Activated naive CD8-positive, alpha-beta T cell treated with anti-CD3 and anti-CD28 coated beads, Interleukin-2, amount 50 U/mL, for 24 hours (primary cell): ENCODE measurements at regions not wholly inside any gene's neighbourhood (a gene's known extent, or its start where the extent isn't known, plus 50 kb on each side); places are given as distances from the start of the nearest gene placed in this dataset.
A peak's percentile ranks its signal among the peaks of the same experiment; 100 is the strongest.
"Not testable (repeated sequence)": the region's sequence is repeated elsewhere in the genome, so short reads cannot be mapped to it uniquely, and the experiment has no call there.

Experiments
- ATAC-seq: fragments of 150-1000 bp; cut with Tn5 transposase; one replicate; pipeline ENCODE4 v1.10.0; 2021
- DNase-seq: peaks from one replicate; pipeline ENCODE4 v3.0.0; 2021
- H3K27ac Mint-ChIP-seq: one replicate; pipeline ENCODE4 v1.8.0; 2021; ENCODE audit warnings: mild to moderate bottlenecking, mixed read lengths
- H3K27me3 Mint-ChIP-seq: one replicate; pipeline ENCODE4 v1.8.0; 2021; ENCODE audit warnings: mixed read lengths
- H3K36me3 Mint-ChIP-seq: one replicate; pipeline ENCODE4 v1.8.0; 2021; ENCODE audit warnings: low read depth, mixed read lengths
- H3K4me1 Mint-ChIP-seq: one replicate; pipeline ENCODE4 v1.8.0; 2021; ENCODE audit warnings: mixed read lengths
- H3K4me3 Mint-ChIP-seq: one replicate; pipeline ENCODE4 v1.8.0; 2021; ENCODE audit warnings: mild to moderate bottlenecking, moderate library complexity, mixed read lengths
- H3K9me3 Mint-ChIP-seq: one replicate; pipeline ENCODE4 v1.8.0; 2021; ENCODE audit warnings: mixed read lengths

GRCh38 chr4:38463268-38463958, 200.6 kb upstream of the KLF3 start:
- ATAC-seq (no peak), DNase-seq (no peak)
- no peaks in the 10 kb centered on the region for H3K27me3 Mint-ChIP-seq
- peaks cover 9% of the 10 kb centered on the region for H3K4me1 Mint-ChIP-seq
- no peak overlapping the region for H3K27ac Mint-ChIP-seq
- H3K36me3 Mint-ChIP-seq = peaks cover 5% of the 10 kb centered on the region
- H3K9me3 Mint-ChIP-seq = peaks cover 12% of the 10 kb centered on the region
- H3K4me3 Mint-ChIP-seq = no peak overlapping the region

DNA sequence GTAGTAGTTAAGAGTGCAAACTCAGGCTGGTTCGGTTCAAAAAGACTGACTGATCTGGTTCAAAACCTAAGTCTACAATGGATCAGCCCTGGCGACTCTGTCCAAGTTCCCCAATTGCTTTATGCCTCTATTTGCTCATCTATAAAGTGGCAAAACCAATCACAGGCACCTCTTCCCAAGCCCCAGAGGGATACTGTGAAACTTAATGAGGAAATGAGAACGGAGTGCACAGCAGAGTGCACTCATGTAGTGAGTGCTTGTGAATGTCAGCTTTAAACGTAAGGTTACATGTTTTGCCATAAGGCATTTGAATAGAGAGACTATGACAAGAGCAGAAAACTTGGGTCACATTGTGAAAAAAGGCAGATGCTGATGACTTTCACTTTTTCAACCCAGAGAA, 199.7 kb upstream of the KLF3 start:
- H3K4me3 Mint-ChIP-seq = no peak overlapping the region

GRCh38 chr4:38466401-38466800, 197.6 kb upstream of the KLF3 start:
- Mint-ChIP-seq H3K27me3 (no peaks in the 10 kb centered on the region), H3K36me3 (peaks cover 5% of the 10 kb centered on the region), H3K27ac (no peak overlapping the region)

More for the DNA sequence above, 199.7 kb upstream of the KLF3 start:
- no peak for ATAC-seq
- H3K27me3 Mint-ChIP-seq = no peaks in the 10 kb centered on the region
- H3K9me3 Mint-ChIP-seq = peaks cover 15% of the 10 kb centered on the region
- H3K4me1 Mint-ChIP-seq = peaks cover 9% of the 10 kb centered on the region
- DNase-seq = no peak
- H3K36me3 Mint-ChIP-seq = peaks cover 5% of the 10 kb centered on the region
- no peak overlapping the region for H3K27ac Mint-ChIP-seq

DNA sequence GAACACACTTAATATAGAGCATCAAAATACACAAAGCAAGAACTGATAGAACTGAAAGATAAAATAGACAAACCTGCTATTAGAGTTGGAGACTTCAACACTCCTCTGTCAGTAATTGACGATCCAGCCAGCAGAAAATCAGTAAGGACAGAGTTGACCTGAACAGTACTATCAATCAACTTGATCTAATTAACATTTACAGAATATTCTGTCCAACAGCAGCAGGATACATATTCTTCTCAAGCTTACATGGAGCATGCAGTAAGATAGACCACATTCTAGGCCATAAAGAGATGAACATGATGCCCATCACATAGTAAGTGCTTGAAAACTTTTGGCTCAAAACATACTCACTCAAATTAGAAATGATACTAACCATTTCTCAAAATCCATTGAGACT, 196.7 kb upstream of the KLF3 start:
- H3K36me3 Mint-ChIP-seq = peaks cover 5% of the 10 kb centered on the region
- ATAC-seq (no peak), DNase-seq (no peak)
- no peaks in the 10 kb centered on the region for H3K27me3 Mint-ChIP-seq
- peaks cover 9% of the 10 kb centered on the region for H3K4me1 Mint-ChIP-seq
- no peak overlapping the region for H3K4me3 Mint-ChIP-seq
- H3K27ac Mint-ChIP-seq = no peak overlapping the region
- peaks cover 23% of the 10 kb centered on the region for H3K9me3 Mint-ChIP-seq

More at GRCh38 chr4:38466401-38466800, 197.6 kb upstream of the KLF3 start:
- Mint-ChIP-seq H3K4me3 (no peak overlapping the region), H3K9me3 (peaks cover 23% of the 10 kb centered on the region), H3K4me1 (peaks cover 9% of the 10 kb centered on the region)
- ATAC-seq (no peak), DNase-seq (no peak)

- Mint-ChIP-seq H3K36me3 (peaks cover 5% of the 10 kb centered on the region), H3K4me3 (no peak overlapping the region), H3K27me3 (no peaks in the 10 kb centered on the region), H3K4me1 (peaks cover 9% of the 10 kb centered on the region), H3K9me3 (peaks cover 23% of the 10 kb centered on the region), H3K27ac (no peak overlapping the region)
- DNase-seq = no peak
- ATAC-seq = no peak
These were observed 195.6 kb upstream of the KLF3 start for GRCh38 chr4:38468339-38468866.

- Mint-ChIP-seq H3K4me3 (no peak overlapping the region), H3K27ac (no peak overlapping the region), H3K36me3 (peaks cover 5% of the 10 kb centered on the region), H3K9me3 (peaks cover 23% of the 10 kb centered on the region), H3K4me1 (peaks cover 6% of the 10 kb centered on the region), H3K27me3 (no peaks in the 10 kb centered on the region)
- ATAC-seq = no peak
- no peak for DNase-seq
These were observed 194.6 kb upstream of the KLF3 start for GRCh38 chr4:38469410-38469809.

DNA sequence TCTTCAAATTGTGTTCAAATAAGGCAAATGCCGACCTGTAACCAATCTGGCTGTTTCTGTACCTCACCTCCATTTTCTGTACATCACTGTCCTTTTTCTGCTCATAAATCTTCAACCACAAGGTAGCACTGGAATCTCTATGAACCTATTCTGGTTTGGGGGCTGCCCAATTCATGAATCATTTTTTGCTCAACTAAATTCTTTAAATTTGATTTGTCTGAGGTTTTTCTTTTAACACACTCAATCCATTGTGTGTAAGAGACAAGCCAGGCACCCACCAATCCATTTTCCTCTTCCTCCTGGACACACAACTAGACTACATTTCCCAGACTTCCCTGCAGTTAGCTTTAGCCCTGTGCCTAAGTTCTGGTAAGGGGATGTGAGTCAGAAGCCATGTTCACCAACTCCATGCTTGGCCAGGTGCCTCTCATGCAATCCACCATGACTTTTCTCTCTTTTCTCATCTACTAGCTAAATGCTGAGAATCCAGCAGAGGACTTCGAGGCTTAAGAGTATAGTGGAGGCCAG, 193.2 kb upstream of the KLF3 start:
- DNase-seq = no peak
- ATAC-seq = no peak
- H3K36me3 Mint-ChIP-seq = peaks cover 5% of the 10 kb centered on the region
- H3K27ac Mint-ChIP-seq = no peak overlapping the region
- no peaks in the 10 kb centered on the region for H3K27me3 Mint-ChIP-seq
- no peak overlapping the region for H3K4me3 Mint-ChIP-seq
- no peaks in the 10 kb centered on the region for H3K4me1 Mint-ChIP-seq
- peaks cover 29% of the 10 kb centered on the region for H3K9me3 Mint-ChIP-seq

DNA sequence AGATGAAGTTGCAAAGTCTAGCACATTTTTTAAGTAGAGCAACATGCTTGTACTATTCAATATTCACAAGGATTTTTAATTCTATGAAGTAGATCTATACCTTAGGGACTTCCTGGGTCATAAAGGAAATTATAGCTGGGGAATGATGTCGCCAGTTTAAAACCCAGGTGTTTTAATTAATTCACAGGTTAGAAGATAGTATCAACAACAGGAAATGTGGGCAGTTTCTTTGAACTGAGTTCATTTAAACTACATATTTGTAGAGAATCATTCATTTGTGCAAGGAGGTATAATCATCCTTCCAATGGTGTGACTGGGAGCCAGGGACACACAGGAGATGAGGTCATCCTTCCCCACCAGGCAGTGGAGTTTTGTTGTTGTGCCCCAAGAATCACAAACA, 181.3 kb upstream of the KLF3 start:
- peaks cover 11% of the 10 kb centered on the region for H3K4me1 Mint-ChIP-seq
- no peaks in the 10 kb centered on the region for H3K27me3 Mint-ChIP-seq
- DNase-seq (no peak), ATAC-seq (no peak)
- no peak overlapping the region for H3K27ac Mint-ChIP-seq
- no peaks in the 10 kb centered on the region for H3K36me3 Mint-ChIP-seq
- no peak overlapping the region for H3K4me3 Mint-ChIP-seq
- no peaks in the 10 kb centered on the region for H3K9me3 Mint-ChIP-seq

- not testable (repeated sequence) for H3K9me3 Mint-ChIP-seq, H3K36me3 Mint-ChIP-seq, H3K27ac Mint-ChIP-seq, H3K4me3 Mint-ChIP-seq, ATAC-seq, H3K27me3 Mint-ChIP-seq, DNase-seq
- peaks cover 11% of the 10 kb centered on the region for H3K4me1 Mint-ChIP-seq
These were observed 180.4 kb upstream of the KLF3 start for GRCh38 chr4:38483628-38484027.

- no peaks in the 10 kb centered on the region for H3K27me3 Mint-ChIP-seq
- peak overlapping the region; percentile 54 for H3K4me3 Mint-ChIP-seq
- peaks cover 35% of the 10 kb centered on the region for H3K4me1 Mint-ChIP-seq
- no peak for ATAC-seq
- H3K9me3 Mint-ChIP-seq = no peaks in the 10 kb centered on the region
- H3K27ac Mint-ChIP-seq = peak overlapping the region; percentile 89
- no peak for DNase-seq
- no peaks in the 10 kb centered on the region for H3K36me3 Mint-ChIP-seq
These were observed 174.8 kb upstream of the KLF3 start for GRCh38 chr4:38489011-38489861.

DNA sequence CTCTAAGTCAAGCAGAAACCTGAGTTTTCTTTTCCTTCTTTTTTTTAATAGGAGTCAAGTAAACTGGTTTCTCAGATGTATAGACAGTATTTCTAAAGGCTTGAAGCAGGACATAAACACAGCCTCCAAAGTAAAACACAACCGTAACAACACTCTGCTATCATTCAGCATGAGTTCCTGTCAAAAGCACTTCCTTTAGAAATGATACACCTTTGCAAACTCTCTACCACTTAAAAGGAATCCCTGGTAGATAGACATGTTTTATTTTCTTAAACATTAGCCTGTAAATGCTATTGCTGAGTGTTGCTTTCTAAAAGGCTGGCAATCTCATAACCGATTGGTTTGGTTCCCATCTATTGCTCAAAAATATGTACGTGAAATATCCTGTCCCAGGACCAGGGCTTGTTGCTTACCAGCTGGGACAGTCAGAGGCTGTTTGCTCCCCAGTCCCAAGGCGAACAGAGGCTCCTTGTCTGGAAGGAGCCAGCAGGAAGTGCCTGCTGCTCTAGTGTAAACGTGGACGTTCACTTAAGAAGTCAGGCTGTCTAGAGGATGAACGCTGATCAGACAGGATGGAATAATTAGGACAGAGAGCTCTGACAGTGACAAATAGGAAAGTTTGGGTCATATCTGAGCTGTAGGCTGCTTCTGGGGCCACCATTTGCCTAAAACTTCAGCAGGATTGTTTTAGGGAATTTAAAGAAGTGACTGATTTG, 173.9 kb upstream of the KLF3 start:
- Mint-ChIP-seq H3K36me3 (no peaks in the 10 kb centered on the region), H3K27me3 (no peaks in the 10 kb centered on the region), H3K4me1 (peaks cover 35% of the 10 kb centered on the region), H3K9me3 (no peaks in the 10 kb centered on the region), H3K4me3 (peak overlapping the region; percentile 69), H3K27ac (peak overlapping the region; percentile 89)
- DNase-seq (peak; percentile 18), ATAC-seq (peak; percentile 90)

- Mint-ChIP-seq H3K4me1 (peaks cover 35% of the 10 kb centered on the region), H3K4me3 (peak overlapping the region; percentile 69), H3K27ac (peak overlapping the region; percentile 89), H3K9me3 (no peaks in the 10 kb centered on the region), H3K27me3 (no peaks in the 10 kb centered on the region), H3K36me3 (no peaks in the 10 kb centered on the region)
- DNase-seq (no peak), ATAC-seq (no peak)
These were observed 173.1 kb upstream of the KLF3 start for GRCh38 chr4:38490753-38491446.

- H3K36me3 Mint-ChIP-seq = no peaks in the 10 kb centered on the region
- no peak overlapping the region for H3K27ac Mint-ChIP-seq
- ATAC-seq (no peak), DNase-seq (no peak)
- H3K4me1 Mint-ChIP-seq = peaks cover 35% of the 10 kb centered on the region
- no peaks in the 10 kb centered on the region for H3K27me3 Mint-ChIP-seq
- H3K4me3 Mint-ChIP-seq = no peak overlapping the region
- H3K9me3 Mint-ChIP-seq = no peaks in the 10 kb centered on the region
These were observed 172.0 kb upstream of the KLF3 start for GRCh38 chr4:38491854-38492478.
